Loucy (cell line): ENCODE measurements at regions not wholly inside any gene's neighbourhood (a gene's known extent, or its start where the extent isn't known, plus 50 kb on each side); places are given as distances from the start of the nearest gene placed in this dataset.

Experiments
- H2AFZ ChIP-seq: fragments of 200-600 bp; sonication (generic); 2 replicates; pipeline ENCODE4 v1.6.0; 2016; ENCODE audit warnings: antibody characterized with exemption, mild to moderate bottlenecking, low read length, moderate library complexity
- H3F3A ChIP-seq: fragments of 200-600 bp; 2 replicates; pipeline ENCODE4 v1.6.0; 2016; ENCODE audit warnings: antibody characterized with exemption, low read depth, mild to moderate bottlenecking
- H3K27me3 ChIP-seq: fragments of 200-600 bp; sonication (generic); 2 replicates; pipeline ENCODE4 v1.6.1; 2014; ENCODE audit warnings: low read length, mild to moderate bottlenecking; ENCODE audit not compliant: insufficient read depth, poor library complexity, severe bottlenecking
- H3K36me3 ChIP-seq: fragments of 200-600 bp; sonication (generic); 2 replicates; pipeline ENCODE4 v1.6.1; 2016; ENCODE audit warnings: low read length; ENCODE audit not compliant: insufficient read depth
- H3K4me1 ChIP-seq: fragments of 200-600 bp; sonication (generic); 2 replicates; pipeline ENCODE4 v1.5.1; 2014; ENCODE audit warnings: low read length, mild to moderate bottlenecking; ENCODE audit not compliant: insufficient read depth, poor library complexity, severe bottlenecking
- H3K4me2 ChIP-seq: fragments of 200-600 bp; sonication (generic); 2 replicates; pipeline ENCODE4 v1.6.0; 2014; ENCODE audit warnings: antibody characterized with exemption, low read length, low read depth, mild to moderate bottlenecking; ENCODE audit not compliant: poor library complexity, severe bottlenecking
- H3K4me3 ChIP-seq: fragments of 200-600 bp; sonication (generic); 2 replicates; pipeline ENCODE4 v1.5.1; 2014; ENCODE audit warnings: low read length, mild to moderate bottlenecking, mixed read lengths; ENCODE audit not compliant: poor library complexity, severe bottlenecking
- H3K79me2 ChIP-seq: fragments of 200-600 bp; sonication (generic); 2 replicates; pipeline ENCODE4 v1.6.1; 2014; ENCODE audit warnings: low read length; ENCODE audit not compliant: insufficient read depth
- H3K9ac ChIP-seq: fragments of 200-600 bp; sonication (generic); 2 replicates; pipeline ENCODE4 v1.6.0; 2014; ENCODE audit warnings: mild to moderate bottlenecking, low read depth, low read length, moderate library complexity; ENCODE audit not compliant: poor library complexity, severe bottlenecking
- H3K9me2 ChIP-seq: fragments of 200-600 bp; sonication (generic); replicated peaks from 2 replicates; pipeline ENCODE4 v1.6.1; 2016; ENCODE audit warnings: low read depth, low read length, mixed read lengths
- H3K9me3 ChIP-seq: fragments of 200-600 bp; sonication (generic); 2 replicates; pipeline ENCODE4 v1.6.1; 2014; ENCODE audit warnings: mild to moderate bottlenecking, antibody characterized with exemption, low read length, low read depth; ENCODE audit not compliant: insufficient read depth
- H4K20me1 ChIP-seq: fragments of 200-600 bp; sonication (generic); 2 replicates; pipeline ENCODE4 v1.6.0; 2014; ENCODE audit warnings: antibody characterized with exemption, low read length, mild to moderate bottlenecking; ENCODE audit not compliant: insufficient read depth, poor library complexity, severe bottlenecking
- CTCF ChIP-seq: fragments of 200-600 bp; sonication (generic); conservative IDR thresholded peaks from 2 replicates; pipeline ENCODE4 v1.5.1; 2014; ENCODE audit warnings: mild to moderate bottlenecking, antibody characterized with exemption, low read length
- EZH2phosphoT487 ChIP-seq: fragments of 200-600 bp; IDR thresholded peaks from 2 replicates; pipeline ENCODE4 v1.6.1; 2018; ENCODE audit warnings: antibody characterized with exemption, mild to moderate bottlenecking, moderate library complexity, borderline replicate concordance

- no peak for TF ChIP-seq EZH2phosphoT487
- TF ChIP-seq CTCF, result no peak
- Histone ChIP-seq H3K27me3 (no peaks in the 10 kb centered on the region), H3K4me1 (no peaks in the 10 kb centered on the region), H3K9me2 (no peaks in the 10 kb centered on the region), H3K79me2 (no peaks in the 10 kb centered on the region), H3K9me3 (no peaks in the 10 kb centered on the region), H3F3A (no peaks in the 10 kb centered on the region), H3K36me3 (no peaks in the 10 kb centered on the region), H4K20me1 (no peaks in the 10 kb centered on the region), H3K4me3 (no peak overlapping the region), H3K9ac (no peak overlapping the region), H2AFZ (no peak overlapping the region), H3K4me2 (no peak overlapping the region)
Observed at GRCh38 chr1:192453360-192453992, 122.1 kb upstream of the RGS1 start.

GRCh38 chr1:192459467-192459866 lies 116.1 kb upstream of the RGS1 start:
- Histone ChIP-seq H2AFZ (no peak overlapping the region), H3K27me3 (no peaks in the 10 kb centered on the region), H3K9me3 (no peaks in the 10 kb centered on the region), H3K4me2 (no peak overlapping the region), H4K20me1 (no peaks in the 10 kb centered on the region), H3K79me2 (no peaks in the 10 kb centered on the region), H3K36me3 (no peaks in the 10 kb centered on the region), H3F3A (no peaks in the 10 kb centered on the region), H3K4me3 (no peak overlapping the region), H3K4me1 (no peaks in the 10 kb centered on the region), H3K9ac (no peak overlapping the region), H3K9me2 (no peaks in the 10 kb centered on the region)
- no peak for TF ChIP-seq CTCF
- no peak for TF ChIP-seq EZH2phosphoT487

GRCh38 chr1:192461684-192462083 lies 113.9 kb upstream of the RGS1 start:
- H3K4me3 ChIP-seq, result no peak overlapping the region
- no peak overlapping the region for H2AFZ ChIP-seq
- no peaks in the 10 kb centered on the region for H3K9me3 ChIP-seq
- no peak overlapping the region for H3K4me2 ChIP-seq
- no peaks in the 10 kb centered on the region for H3K27me3 ChIP-seq
- H3K9ac ChIP-seq, result no peak overlapping the region
- H3F3A ChIP-seq, result no peaks in the 10 kb centered on the region
- no peaks in the 10 kb centered on the region for H3K36me3 ChIP-seq
- TF ChIP-seq EZH2phosphoT487, result no peak
- H3K9me2 ChIP-seq, result no peaks in the 10 kb centered on the region
- no peaks in the 10 kb centered on the region for H3K4me1 ChIP-seq
- no peaks in the 10 kb centered on the region for H3K79me2 ChIP-seq
- H4K20me1 ChIP-seq, result no peaks in the 10 kb centered on the region

GRCh38 chr1:192462616-192463015 lies 113.0 kb upstream of the RGS1 start:
- no peak overlapping the region for H3K9ac ChIP-seq
- no peaks in the 10 kb centered on the region for H3F3A ChIP-seq
- no peak overlapping the region for H2AFZ ChIP-seq
- H3K4me1 ChIP-seq, result no peaks in the 10 kb centered on the region
- H4K20me1 ChIP-seq, result no peaks in the 10 kb centered on the region
- H3K9me3 ChIP-seq, result no peaks in the 10 kb centered on the region
- no peak overlapping the region for H3K4me2 ChIP-seq
- TF ChIP-seq CTCF, result no peak
- no peak for TF ChIP-seq EZH2phosphoT487
- H3K27me3 ChIP-seq, result no peaks in the 10 kb centered on the region
- H3K36me3 ChIP-seq, result no peaks in the 10 kb centered on the region
- no peaks in the 10 kb centered on the region for H3K9me2 ChIP-seq
- no peaks in the 10 kb centered on the region for H3K79me2 ChIP-seq
- H3K4me3 ChIP-seq, result no peak overlapping the region
